PC-3 (cell line): ENCODE measurements at regions not wholly inside any gene's neighbourhood (a gene's known extent, or its start where the extent isn't known, plus 50 kb on each side); places are given as distances from the start of the nearest gene placed in this dataset.

Experiments used
- ATAC-seq: fragments of 200-7000 bp; cut with Tn5 transposase; 2 replicates; pipeline ENCODE4 v1.9.1; 2020; ENCODE audit warnings: mild to moderate bottlenecking, moderate library complexity
- BruUV-seq: library from RNA; stranded (reverse); fragments of 400-500 nt; replicated peaks from 2 replicates; lab custom pipeline; 2021; lab: Mats Ljungman, UMichigan
- CTCF ChIA-PET: fragments of 300-600 bp; sonication (Branson Sonifier 250); formaldehyde crosslinking; loops from one replicate; lab custom pipeline; 2022; ENCODE audit warnings: antibody characterized with exemption; lab: Charles Lee
- POLR2A ChIA-PET: fragments of 300-600 bp; sonication (Branson Sonifier 250); formaldehyde crosslinking; loops from one replicate; lab custom pipeline; 2022; ENCODE audit warnings: antibody characterized with exemption; ENCODE audit not compliant: unreplicated experiment; lab: Charles Lee
- DNase-seq: peaks from one replicate; pipeline ENCODE4 v3.0.0-alpha.2; 2015
- H2AFZ ChIP-seq: fragments of 300-600 bp; sonication (generic); 2 replicates; pipeline ENCODE4 v1.6.0; 2016; ENCODE audit warnings: antibody characterized with exemption, low read length
- H3F3A ChIP-seq: fragments of 300-600 bp; sonication (generic); one replicate; pipeline ENCODE4 v1.6.0; 2017; ENCODE audit warnings: antibody characterized with exemption, low read length, control low read depth, mild to moderate bottlenecking; ENCODE audit not compliant: unreplicated experiment
- H3K27ac ChIP-seq: fragments of 300-600 bp; sonication (generic); 2 replicates; pipeline ENCODE4 v1.5.1; 2016; ENCODE audit warnings: mild to moderate bottlenecking, low read length
- H3K27me3 ChIP-seq: fragments of 300-600 bp; sonication (generic); 2 replicates; pipeline ENCODE4 v1.6.1; 2016; ENCODE audit warnings: low read length, mixed read lengths
- H3K36me3 ChIP-seq: fragments of 300-600 bp; sonication (generic); 2 replicates; pipeline ENCODE4 v1.6.1; 2016; ENCODE audit warnings: low read depth, mixed run types, low read length, mixed read lengths
- H3K4me1 ChIP-seq: fragments of 300-600 bp; sonication (generic); 2 replicates; pipeline ENCODE4 v1.5.1; 2016; ENCODE audit warnings: low read length; ENCODE audit not compliant: insufficient read depth
- H3K4me2 ChIP-seq: fragments of 300-600 bp; sonication (generic); 2 replicates; pipeline ENCODE4 v1.6.0; 2016; ENCODE audit warnings: low read length
- H3K4me3 ChIP-seq: fragments of 300-600 bp; sonication (generic); 2 replicates; pipeline ENCODE4 v1.5.1; 2016; ENCODE audit warnings: mild to moderate bottlenecking, low read length, mixed read lengths
- H3K79me2 ChIP-seq: fragments of 300-600 bp; sonication (generic); 2 replicates; pipeline ENCODE4 v1.6.1; 2017; ENCODE audit warnings: low read length, mixed read lengths
- H3K9ac ChIP-seq: fragments of 300-600 bp; sonication (generic); 2 replicates; pipeline ENCODE4 v1.6.0; 2016; ENCODE audit warnings: mild to moderate bottlenecking, low read length
- H3K9me2 ChIP-seq: fragments of 300-600 bp; sonication (generic); replicated peaks from 2 replicates; pipeline ENCODE4 v1.6.1; 2016; ENCODE audit warnings: mixed run types, low read length, mixed read lengths
- H3K9me3 ChIP-seq: fragments of 300-600 bp; sonication (generic); 2 replicates; pipeline ENCODE4 v1.6.1; 2016; ENCODE audit warnings: low read length, mixed read lengths
- H4K20me1 ChIP-seq: fragments of 300-600 bp; sonication (generic); 2 replicates; pipeline ENCODE4 v1.6.1; 2016; ENCODE audit warnings: low read length, mixed read lengths
- CTCF ChIP-seq: fragments of 300-600 bp; sonication (generic); conservative IDR thresholded peaks from 2 replicates; pipeline ENCODE4 v1.5.1; 2017; ENCODE audit warnings: antibody characterized with exemption, low read depth, mild to moderate bottlenecking, low read length
- EZH2 ChIP-seq: fragments of 300-600 bp; sonication (generic); IDR thresholded peaks from one replicate; pipeline ENCODE4 v1.6.1; 2017; ENCODE audit warnings: antibody characterized with exemption, mild to moderate bottlenecking, low read length; ENCODE audit not compliant: unreplicated experiment
- EZH2phosphoT487 ChIP-seq: fragments of 300-600 bp; sonication (generic); IDR thresholded peaks from 2 replicates; pipeline ENCODE4 v1.6.1; 2018; ENCODE audit warnings: mild to moderate bottlenecking, antibody characterized with exemption, low read length, borderline replicate concordance
- intact Hi-C: fragments of 100-400 bp; cut with micrococcal nuclease; formaldehyde crosslinking; loops from 2 replicates; pipeline ENCODE4 v1.9.0; 2023

- no peaks in the 10 kb centered on the region for H3F3A ChIP-seq
- no peaks in the 10 kb centered on the region for H3K9me3 ChIP-seq
- POLR2A ChIA-PET = no interaction called here
- intact Hi-C loops = no loop called here
- BruUV-seq = no TSS peak
- H2AFZ ChIP-seq = no peak overlapping the region
- peaks cover 16% of the 10 kb centered on the region for H3K4me1 ChIP-seq
- no peak for TF ChIP-seq CTCF
- no peak for TF ChIP-seq EZH2phosphoT487
- no peak for TF ChIP-seq EZH2
- no peaks in the 10 kb centered on the region for H3K9me2 ChIP-seq
- no peak overlapping the region for H3K4me2 ChIP-seq
- no peaks in the 10 kb centered on the region for H3K79me2 ChIP-seq
- no peak overlapping the region for H3K4me3 ChIP-seq
- no peaks in the 10 kb centered on the region for H3K27me3 ChIP-seq
- CTCF ChIA-PET = no interaction called here
- ATAC-seq (no peak), DNase-seq (no peak)
- no peak overlapping the region for H3K27ac ChIP-seq
- no peaks in the 10 kb centered on the region for H3K36me3 ChIP-seq
- no peak overlapping the region for H3K9ac ChIP-seq
- H4K20me1 ChIP-seq = no peaks in the 10 kb centered on the region
These were observed 85.3 kb upstream of the GSE1 start for GRCh38 chr16:85527767-85528297.

GRCh38 chr16:85528528-85529387 is 84.4 kb upstream of the GSE1 start:
- intact Hi-C loops = no loop called here
- Histone ChIP-seq H3K4me3 (no peak overlapping the region), H3K79me2 (no peaks in the 10 kb centered on the region), H3K27ac (no peak overlapping the region), H3K9ac (no peak overlapping the region), H3K4me2 (no peak overlapping the region), H3K36me3 (no peaks in the 10 kb centered on the region), H3K9me2 (no peaks in the 10 kb centered on the region), H3F3A (no peaks in the 10 kb centered on the region), H3K27me3 (no peaks in the 10 kb centered on the region), H2AFZ (no peak overlapping the region), H3K4me1 (peaks cover 14% of the 10 kb centered on the region), H4K20me1 (no peaks in the 10 kb centered on the region), H3K9me3 (no peaks in the 10 kb centered on the region)
- POLR2A ChIA-PET = no interaction called here
- CTCF ChIA-PET = no interaction called here
- no peak for ATAC-seq
- no peak for TF ChIP-seq EZH2phosphoT487
- TF ChIP-seq EZH2 = no peak
- TF ChIP-seq CTCF = no peak; the same call in 1 of the 2 replicates
- BruUV-seq = no TSS peak
- no peak for DNase-seq
